HCT116 (cell line): ENCODE measurements at regions not wholly inside any gene's neighbourhood (a gene's known extent, or its start where the extent isn't known, plus 50 kb on each side); places are given as distances from the start of the nearest gene placed in this dataset.

Experiments
- ATAC-seq: fragments of 200-7000 bp; cut with Tn5 transposase; 2 replicates; pipeline ENCODE4 v1.9.1; 2020; ENCODE audit warnings: mild to moderate bottlenecking, moderate library complexity
- BruUV-seq: library from RNA; stranded (reverse); fragments of 400-500 nt; replicated peaks from 2 replicates; lab custom pipeline; 2021; lab: Mats Ljungman, UMichigan
- CTCF ChIA-PET: fragments of 300-600 bp; sonication (Branson Sonifier 250); formaldehyde crosslinking; loops from one replicate; lab custom pipeline; 2021; ENCODE audit warnings: antibody characterized with exemption; lab: Charles Lee
- POLR2A ChIA-PET: fragments of 300-600, 350-600 bp; sonication (Branson Sonifier 250); formaldehyde crosslinking; loops from one replicate; lab custom pipeline; 2021; ENCODE audit warnings: antibody characterized with exemption; lab: Charles Lee
- RAD21 ChIA-PET, 2 experiments: fragments of 300-600 bp; sonication (Branson Sonifier 250); formaldehyde crosslinking; loops; one replicate each; lab custom pipeline; 2023; ENCODE audit warnings: low total read pairs in 2 of 2; ENCODE audit not compliant: uncharacterized antibody in 2 of 2, unreplicated experiment in 2 of 2, low non-redundant PET in 1 of 2; lab: Charles Lee
- DNase-seq: peaks from one replicate; pipeline ENCODE4 v3.0.0-alpha.2; 2010; ENCODE audit warnings: low read depth, low spot score
- H2AFZ ChIP-seq: fragments of 200-600 bp; shearing (Covaris generic), sonication (generic); 2 replicates; pipeline ENCODE4 v1.6.1; 2017; ENCODE audit warnings: low read depth, mixed run types, mixed read lengths, antibody characterized with exemption, low read length; ENCODE audit not compliant: poor library complexity, severe bottlenecking
- H3K27ac ChIP-seq: 2 replicates; pipeline ENCODE4 v1.5.1; 2012; ENCODE audit warnings: low read depth, low read length
- H3K27me3 ChIP-seq: fragments of 200-600 bp; sonication (generic); 2 replicates; pipeline ENCODE4 v1.6.1; 2016; ENCODE audit warnings: mixed run types, low read length, mixed read lengths; ENCODE audit not compliant: insufficient read depth
- H3K36me3 ChIP-seq, 2 experiments: fragments of 200-500 bp in 1 of 2; fragments of 200-600 bp in 1 of 2; sonication (Bioruptor generic) in 1 of 2; sonication (generic) in 1 of 2; 2 replicates each; pipeline versions ENCODE4 v1.5.1 to v1.6.1; 2014 to 2016; ENCODE audit warnings: low read length in 2 of 2, inconsistent platforms in 1 of 2, mixed read lengths in 1 of 2, mixed run types in 1 of 2; ENCODE audit not compliant: insufficient read depth in 2 of 2, control insufficient read depth in 1 of 2
- H3K4me1 ChIP-seq, 2 experiments: fragments of 200-600 bp in 1 of 2; sonication (generic) in 1 of 2; 2 replicates each; pipeline versions ENCODE4 v1.5.1 to v1.6.1; 2012 to 2017; ENCODE audit warnings: low read length in 2 of 2, inconsistent platforms in 1 of 2, mild to moderate bottlenecking in 1 of 2, mixed read lengths in 1 of 2, mixed run types in 1 of 2, moderate library complexity in 1 of 2; ENCODE audit not compliant: insufficient read depth in 2 of 2, control insufficient read depth in 1 of 2
- H3K4me2 ChIP-seq: fragments of 200-600 bp; sonication (generic); 2 replicates; pipeline ENCODE4 v1.6.1; 2017; ENCODE audit warnings: mixed run types, low read length, mixed read lengths
- H3K4me3 ChIP-seq, 2 experiments: fragments of 200-600 bp in 1 of 2; sonication (generic) in 1 of 2; replicated peaks in 1 of 2; 2 replicates each; pipeline ENCODE4 v1.5.1; 2011 to 2016; ENCODE audit warnings: low read length in 2 of 2, control low read depth in 1 of 2, low read depth in 1 of 2, mild to moderate bottlenecking in 1 of 2, mixed read lengths in 1 of 2, mixed run types in 1 of 2
- H3K79me2 ChIP-seq: fragments of 200-600 bp; sonication (generic); 2 replicates; pipeline ENCODE4 v1.6.1; 2017; ENCODE audit warnings: mild to moderate bottlenecking, mixed run types, low read length, moderate library complexity, mixed read lengths; ENCODE audit not compliant: insufficient read depth
- H3K9ac ChIP-seq: fragments of 200-600 bp; sonication (generic); 2 replicates; pipeline ENCODE4 v1.6.1; 2016; ENCODE audit warnings: low read length, mixed read lengths
- H3K9me2 ChIP-seq: fragments of 200-600 bp; sonication (generic), shearing (Covaris generic); 2 replicates; pipeline ENCODE4 v1.6.1; 2017; ENCODE audit warnings: mixed run types, mild to moderate bottlenecking, moderate library complexity; ENCODE audit not compliant: insufficient read depth
- H3K9me3 ChIP-seq, 2 experiments: fragments of 200-500 bp in 1 of 2; fragments of 200-600 bp in 1 of 2; sonication (Bioruptor generic) in 1 of 2; sonication (generic) in 1 of 2; 2 replicates each; pipeline ENCODE4 v1.6.1; 2014 to 2017; ENCODE audit warnings: low read length in 2 of 2, mixed read lengths in 2 of 2, inconsistent platforms in 1 of 2, low read depth in 1 of 2, mild to moderate bottlenecking in 1 of 2, mixed run types in 1 of 2, moderate library complexity in 1 of 2; ENCODE audit not compliant: control insufficient read depth in 1 of 2, insufficient read depth in 1 of 2
- H4K20me1 ChIP-seq: fragments of 200-600 bp; sonication (generic), shearing (Covaris generic); 2 replicates; pipeline ENCODE4 v1.6.1; 2017; ENCODE audit warnings: mixed run types, mild to moderate bottlenecking, moderate library complexity; ENCODE audit not compliant: insufficient read depth
- CBX3 ChIP-seq: IDR thresholded peaks from 2 replicates; pipeline ENCODE4 v1.6.1; 2012; ENCODE audit warnings: low read depth
- CEBPB ChIP-seq: IDR thresholded peaks from 2 replicates; pipeline ENCODE4 v1.6.1; 2012; ENCODE audit warnings: low read depth
- EGR1 ChIP-seq: IDR thresholded peaks from 2 replicates; pipeline ENCODE4 v1.6.1; 2012; ENCODE audit warnings: low read depth
- JUND ChIP-seq: IDR thresholded peaks from 2 replicates; pipeline ENCODE4 v1.6.1; 2012
- MAX ChIP-seq: IDR thresholded peaks from 2 replicates; pipeline ENCODE4 v1.6.1; 2012
- RAD21 ChIP-seq: IDR thresholded peaks from 2 replicates; pipeline ENCODE4 v1.6.1; 2012; ENCODE audit warnings: low read depth, mild to moderate bottlenecking
- SIN3A ChIP-seq: IDR thresholded peaks from 2 replicates; pipeline ENCODE4 v1.6.1; 2012; ENCODE audit warnings: low read depth
- SP1 ChIP-seq: IDR thresholded peaks from 2 replicates; pipeline ENCODE4 v1.6.1; 2012; ENCODE audit warnings: low read depth
- intact Hi-C: fragments of 100-400 bp; cut with micrococcal nuclease; formaldehyde crosslinking; loops from 2 replicates; pipeline ENCODE4 v1.10.0; 2022
- TF ChIP-seq, protein P1 (sequence below): IDR thresholded peaks from 2 replicates; pipeline ENCODE4 v1.6.1; 2011; ENCODE audit warnings: mild to moderate bottlenecking, low read length, moderate library complexity; ENCODE audit not compliant: insufficient replicate concordance; ENCODE audit errors: extremely low read depth
- TF ChIP-seq, protein P2 (sequence below), 3 experiments: fragments of 200-600 bp in 1 of 3; sonication (generic) in 1 of 3; IDR thresholded peaks in 2 of 3; conservative IDR thresholded peaks in 1 of 3; 2 replicates each; pipeline ENCODE4 v1.5.1; 2012 to 2017; ENCODE audit warnings: low read depth in 2 of 3, low read length in 2 of 3, antibody characterized with exemption in 1 of 3, borderline replicate concordance in 1 of 3, control low read depth in 1 of 3, mild to moderate bottlenecking in 1 of 3, mixed read lengths in 1 of 3, mixed run types in 1 of 3, moderate library complexity in 1 of 3; ENCODE audit not compliant: insufficient read depth in 1 of 3

GRCh38 chr7:159211540-159212182, 67.0 kb upstream of the VIPR2 start:
- RAD21 ChIA-PET, result no interaction called here
- no peak overlapping the region for H2AFZ ChIP-seq
- H3K79me2 ChIP-seq, result no peaks in the 10 kb centered on the region
- H3K27me3 ChIP-seq, result peaks cover 10% of the 10 kb centered on the region
- H3K4me2 ChIP-seq, result no peak overlapping the region
- no peaks in the 10 kb centered on the region for H3K4me1 ChIP-seq
- no peaks in the 10 kb centered on the region for H3K9me3 ChIP-seq
- H3K4me3 ChIP-seq, result no peak overlapping the region
- H3K27ac ChIP-seq, result no peak overlapping the region
- no peaks in the 10 kb centered on the region for H4K20me1 ChIP-seq
- DNase-seq (no peak), ATAC-seq (no peak)
- H3K36me3 ChIP-seq, result no peaks in the 10 kb centered on the region
- no peak overlapping the region for H3K9ac ChIP-seq
- H3K9me2 ChIP-seq, result no peaks in the 10 kb centered on the region
- no TSS peak for BruUV-seq
- CTCF ChIA-PET, result no interaction called here
- POLR2A ChIA-PET, result no interaction called here
- intact Hi-C loops, result no loop called here
- no peak for TF ChIP-seq EGR1
- no peak for TF ChIP-seq JUND
- TF ChIP-seq SP1, result no peak
- TF ChIP-seq SIN3A, result no peak
- no peak for TF ChIP-seq RAD21
- TF ChIP-seq, protein P1, sequence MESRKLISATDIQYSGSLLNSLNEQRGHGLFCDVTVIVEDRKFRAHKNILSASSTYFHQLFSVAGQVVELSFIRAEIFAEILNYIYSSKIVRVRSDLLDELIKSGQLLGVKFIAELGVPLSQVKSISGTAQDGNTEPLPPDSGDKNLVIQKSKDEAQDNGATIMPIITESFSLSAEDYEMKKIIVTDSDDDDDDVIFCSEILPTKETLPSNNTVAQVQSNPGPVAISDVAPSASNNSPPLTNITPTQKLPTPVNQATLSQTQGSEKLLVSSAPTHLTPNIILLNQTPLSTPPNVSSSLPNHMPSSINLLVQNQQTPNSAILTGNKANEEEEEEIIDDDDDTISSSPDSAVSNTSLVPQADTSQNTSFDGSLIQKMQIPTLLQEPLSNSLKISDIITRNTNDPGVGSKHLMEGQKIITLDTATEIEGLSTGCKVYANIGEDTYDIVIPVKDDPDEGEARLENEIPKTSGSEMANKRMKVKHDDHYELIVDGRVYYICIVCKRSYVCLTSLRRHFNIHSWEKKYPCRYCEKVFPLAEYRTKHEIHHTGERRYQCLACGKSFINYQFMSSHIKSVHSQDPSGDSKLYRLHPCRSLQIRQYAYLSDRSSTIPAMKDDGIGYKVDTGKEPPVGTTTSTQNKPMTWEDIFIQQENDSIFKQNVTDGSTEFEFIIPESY, result no peak
- no peak for TF ChIP-seq CEBPB
- no peak for TF ChIP-seq MAX
- no peak for TF ChIP-seq CBX3
- TF ChIP-seq, protein P2, sequence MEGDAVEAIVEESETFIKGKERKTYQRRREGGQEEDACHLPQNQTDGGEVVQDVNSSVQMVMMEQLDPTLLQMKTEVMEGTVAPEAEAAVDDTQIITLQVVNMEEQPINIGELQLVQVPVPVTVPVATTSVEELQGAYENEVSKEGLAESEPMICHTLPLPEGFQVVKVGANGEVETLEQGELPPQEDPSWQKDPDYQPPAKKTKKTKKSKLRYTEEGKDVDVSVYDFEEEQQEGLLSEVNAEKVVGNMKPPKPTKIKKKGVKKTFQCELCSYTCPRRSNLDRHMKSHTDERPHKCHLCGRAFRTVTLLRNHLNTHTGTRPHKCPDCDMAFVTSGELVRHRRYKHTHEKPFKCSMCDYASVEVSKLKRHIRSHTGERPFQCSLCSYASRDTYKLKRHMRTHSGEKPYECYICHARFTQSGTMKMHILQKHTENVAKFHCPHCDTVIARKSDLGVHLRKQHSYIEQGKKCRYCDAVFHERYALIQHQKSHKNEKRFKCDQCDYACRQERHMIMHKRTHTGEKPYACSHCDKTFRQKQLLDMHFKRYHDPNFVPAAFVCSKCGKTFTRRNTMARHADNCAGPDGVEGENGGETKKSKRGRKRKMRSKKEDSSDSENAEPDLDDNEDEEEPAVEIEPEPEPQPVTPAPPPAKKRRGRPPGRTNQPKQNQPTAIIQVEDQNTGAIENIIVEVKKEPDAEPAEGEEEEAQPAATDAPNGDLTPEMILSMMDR (IDR thresholded peaks at IDR 0.05 in 2 of 3, conservative IDR thresholded peaks at IDR 0.05 in 1 of 3; ENCODE audit: borderline replicate concordance in 1 of 3, insufficient read depth in 1 of 3, low read depth in 2 of 3, low read length in 2 of 3), result no peak
